ENCODE measurements at regions not wholly inside any gene's neighbourhood (a gene's known extent, or its start where the extent isn't known, plus 50 kb on each side); places are given as distances from the start of the nearest gene placed in this dataset.
"Not testable (repeated sequence)": the region's sequence is repeated elsewhere in the genome, so short reads cannot be mapped to it uniquely, and the experiment has no call there.

- DNase-seq, result not testable (repeated sequence)
These were observed 1533.5 kb upstream of the TPTE start for GRCh38 chr21:8987896-8988295.

GRCh38 chr21:8988696-8989095 is 1532.7 kb upstream of the TPTE start:
- DNase-seq, result no peak

GRCh38 chr21:8989261-8989711 is 1532.1 kb upstream of the TPTE start:
- DNase-seq, result no peak

GRCh38 chr21:8989721-8990325 is 1531.6 kb upstream of the TPTE start:
- no peak for DNase-seq

GRCh38 chr21:8990326-8991087 is 1530.9 kb upstream of the TPTE start:
- DNase-seq, result no peak

- DNase-seq, result no peak
These were observed 1530.1 kb upstream of the TPTE start for GRCh38 chr21:8991088-8991907.

- DNase-seq, result no peak
These were observed 1529.3 kb upstream of the TPTE start for GRCh38 chr21:8991968-8992621.

GRCh38 chr21:8992731-8993174 is 1528.6 kb upstream of the TPTE start:
- DNase-seq, result no peak

GRCh38 chr21:8993284-8993942 is 1528.0 kb upstream of the TPTE start:
- no peak for DNase-seq

GRCh38 chr21:8993943-8994639 is 1527.3 kb upstream of the TPTE start:
- no peak for DNase-seq

- DNase-seq, result no peak
These were observed 1526.5 kb upstream of the TPTE start for GRCh38 chr21:8994640-8995511.

- not testable (repeated sequence) for DNase-seq
These were observed 1524.9 kb upstream of the TPTE start for GRCh38 chr21:8996487-8996968.

- no peak for DNase-seq
These were observed 1524.4 kb upstream of the TPTE start for GRCh38 chr21:8997011-8997440.

- not testable (repeated sequence) for DNase-seq
These were observed 1523.7 kb upstream of the TPTE start for GRCh38 chr21:8997443-8998390.

- DNase-seq, result not testable (repeated sequence)
These were observed 1522.9 kb upstream of the TPTE start for GRCh38 chr21:8998480-8998879.

GRCh38 chr21:8998946-8999681 is 1522.3 kb upstream of the TPTE start:
- DNase-seq, result no peak

GRCh38 chr21:9000132-9000531 is 1521.3 kb upstream of the TPTE start:
- not testable (repeated sequence) for DNase-seq

- DNase-seq, result not testable (repeated sequence)
These were observed 1520.7 kb upstream of the TPTE start for GRCh38 chr21:9000671-9001070.
